ENCODE measurements at regions not wholly inside any gene's neighbourhood (a gene's known extent, or its start where the extent isn't known, plus 50 kb on each side); places are given as distances from the start of the nearest gene placed in this dataset.

- TF ChIP-seq EZH2phosphoT487 (IDR thresholded peaks at IDR 0.05; ENCODE audit: borderline replicate concordance, low read depth) (no peak), SMC3 (IDR thresholded peaks at IDR 0.05; ENCODE audit: low read depth, low read length) (no peak), MEF2A (IDR thresholded peaks at IDR 0.05; ENCODE audit: borderline replicate concordance, low read depth) (no peak), CTCF (IDR thresholded peaks at IDR 0.05) (no peak), GABPA (IDR thresholded peaks at IDR 0.05; ENCODE audit: low read depth) (no peak), RCOR1 (IDR thresholded peaks at IDR 0.05; ENCODE audit: low read length) (no peak), TAF1 (IDR thresholded peaks at IDR 0.05; ENCODE audit: borderline replicate concordance, low read depth, low read length) (no peak), RAD21 (IDR thresholded peaks at IDR 0.05; ENCODE audit: low read length) (no peak), MAX (IDR thresholded peaks at IDR 0.05; ENCODE audit: low read depth) (no peak)
Observed at GRCh38 chr6:93679836-93680235, 260.5 kb upstream of the EPHA7 start.

All from SK-N-SH (cell line).